Activated naive CD4-positive, alpha-beta T cell treated with anti-CD3 and anti-CD28 coated beads, Interleukin-2, amount 10 ng/mL, durations not matched to agents 7 days and 5 days (primary cell): ENCODE measurements at regions not wholly inside any gene's neighbourhood (a gene's known extent, or its start where the extent isn't known, plus 50 kb on each side); places are given as distances from the start of the nearest gene placed in this dataset.
"Not testable (repeated sequence)": the region's sequence is repeated elsewhere in the genome, so short reads cannot be mapped to it uniquely, and the experiment has no call there.

Experiments used
- CTCF ChIA-PET: fragments of 350-600 bp; sonication (Branson Sonifier 250); formaldehyde crosslinking; loops from one replicate; lab custom pipeline; 2021; ENCODE audit warnings: antibody characterized with exemption; lab: Charles Lee
- DNase-seq: peaks from one replicate; pipeline ENCODE4 v3.0.0-alpha.2; 2020
- H3K27ac Mint-ChIP-seq: one replicate; pipeline ENCODE4 v1.8.0; 2021; ENCODE audit warnings: mild to moderate bottlenecking, moderate library complexity, mixed read lengths
- H3K27me3 Mint-ChIP-seq: one replicate; pipeline ENCODE4 v1.8.0; 2021; ENCODE audit warnings: mild to moderate bottlenecking, mixed read lengths
- H3K36me3 Mint-ChIP-seq: one replicate; pipeline ENCODE4 v1.8.0; 2021; ENCODE audit warnings: mixed read lengths
- H3K4me1 Mint-ChIP-seq: one replicate; pipeline ENCODE4 v1.8.0; 2021; ENCODE audit warnings: mixed read lengths
- H3K4me3 Mint-ChIP-seq: one replicate; pipeline ENCODE4 v1.8.0; 2021; ENCODE audit warnings: mild to moderate bottlenecking, moderate library complexity, mixed read lengths
- H3K9me3 Mint-ChIP-seq: one replicate; pipeline ENCODE4 v1.8.0; 2021; ENCODE audit warnings: mixed read lengths

GRCh38 chr1:81738875-81739274, 61.9 kb upstream of the ADGRL2 start:
- no peaks in the 10 kb centered on the region for H3K4me1 Mint-ChIP-seq
- no peak overlapping the region for H3K27ac Mint-ChIP-seq
- no peaks in the 10 kb centered on the region for H3K36me3 Mint-ChIP-seq
- H3K27me3 Mint-ChIP-seq, result no peaks in the 10 kb centered on the region
- CTCF ChIA-PET, result no interaction called here
- no peak overlapping the region for H3K4me3 Mint-ChIP-seq
- DNase-seq, result no peak
- no peaks in the 10 kb centered on the region for H3K9me3 Mint-ChIP-seq

DNA sequence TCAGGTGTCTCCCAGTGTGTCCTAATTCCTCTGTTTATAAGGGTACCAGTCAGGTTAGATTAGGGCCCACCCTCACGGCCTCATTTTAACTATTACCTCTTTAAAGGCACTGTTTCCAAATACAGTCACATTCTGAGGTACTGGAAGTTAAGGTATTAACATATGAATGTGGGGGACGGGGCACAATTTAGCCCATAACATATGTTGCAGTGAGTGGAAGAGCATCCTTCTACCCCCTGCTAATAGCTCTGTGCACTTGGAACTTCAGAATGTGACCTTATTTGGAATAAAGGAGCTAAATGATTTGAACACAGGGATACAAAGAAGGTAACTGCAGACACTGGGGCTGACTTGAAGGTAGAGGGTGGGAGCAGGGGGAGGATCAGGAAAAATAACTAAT, 67.3 kb upstream of the ADGRL2 start:
- CTCF ChIA-PET, result no interaction called here
- no peak for DNase-seq
- H3K36me3 Mint-ChIP-seq, result no peaks in the 10 kb centered on the region
- H3K27ac Mint-ChIP-seq, result no peak overlapping the region
- H3K4me3 Mint-ChIP-seq, result no peak overlapping the region
- no peaks in the 10 kb centered on the region for H3K4me1 Mint-ChIP-seq
- H3K9me3 Mint-ChIP-seq, result no peaks in the 10 kb centered on the region
- H3K27me3 Mint-ChIP-seq, result no peaks in the 10 kb centered on the region

DNA sequence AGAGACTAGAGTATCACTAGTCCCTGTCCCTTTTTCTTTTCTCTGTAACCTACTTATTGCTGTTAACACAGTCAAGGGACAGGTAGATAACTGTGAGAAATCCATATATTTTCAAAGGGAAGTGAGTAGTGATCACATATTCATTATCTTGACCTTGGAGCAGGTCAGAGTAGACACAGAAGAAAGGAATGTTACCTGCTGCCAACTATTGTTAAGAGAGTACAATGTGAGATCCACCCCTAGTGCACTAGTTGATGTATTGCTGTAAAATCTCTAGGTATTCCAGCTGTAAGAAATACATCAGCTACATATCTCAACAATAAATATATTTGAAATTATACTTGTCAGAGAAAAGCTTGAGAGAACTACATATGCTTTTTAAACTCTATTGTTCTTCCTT, 68.7 kb upstream of the ADGRL2 start:
- CTCF ChIA-PET, result no interaction called here
- no peaks in the 10 kb centered on the region for H3K9me3 Mint-ChIP-seq
- H3K27me3 Mint-ChIP-seq, result no peaks in the 10 kb centered on the region
- no peak for DNase-seq
- no peak overlapping the region for H3K27ac Mint-ChIP-seq
- H3K4me3 Mint-ChIP-seq, result no peak overlapping the region
- no peaks in the 10 kb centered on the region for H3K36me3 Mint-ChIP-seq
- H3K4me1 Mint-ChIP-seq, result no peaks in the 10 kb centered on the region

DNA sequence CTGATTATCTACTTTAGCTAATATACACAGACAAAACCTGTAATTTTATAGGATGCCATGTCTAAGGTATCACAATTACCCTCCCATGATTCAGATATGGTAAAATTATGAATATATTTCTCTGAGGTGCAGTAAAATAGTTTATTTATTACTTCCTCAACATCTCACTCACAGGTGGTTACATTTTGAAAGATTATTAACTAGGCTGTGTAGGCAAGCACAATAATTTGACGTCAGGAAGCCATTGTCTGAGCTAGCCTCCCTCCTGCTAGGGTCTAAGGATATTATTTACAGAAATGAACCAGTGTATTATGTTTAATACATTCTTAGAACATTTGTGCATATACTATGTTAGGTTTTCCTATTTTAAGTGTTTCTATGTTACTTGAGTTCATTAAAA, 69.9 kb upstream of the ADGRL2 start:
- H3K27ac Mint-ChIP-seq, result no peak overlapping the region
- H3K27me3 Mint-ChIP-seq, result no peaks in the 10 kb centered on the region
- H3K36me3 Mint-ChIP-seq, result no peaks in the 10 kb centered on the region
- CTCF ChIA-PET, result no interaction called here
- H3K9me3 Mint-ChIP-seq, result no peaks in the 10 kb centered on the region
- DNase-seq, result no peak
- no peaks in the 10 kb centered on the region for H3K4me1 Mint-ChIP-seq
- no peak overlapping the region for H3K4me3 Mint-ChIP-seq

- H3K4me1 Mint-ChIP-seq, H3K9me3 Mint-ChIP-seq, H3K27me3 Mint-ChIP-seq, H3K27ac Mint-ChIP-seq, CTCF ChIA-PET, H3K4me3 Mint-ChIP-seq, H3K36me3 Mint-ChIP-seq, DNase-seq: not testable (repeated sequence)
Measured at GRCh38 chr1:81730299-81730698, 70.4 kb upstream of the ADGRL2 start.

- no peaks in the 10 kb centered on the region for H3K36me3 Mint-ChIP-seq
- no peaks in the 10 kb centered on the region for H3K9me3 Mint-ChIP-seq
- H3K27ac Mint-ChIP-seq, result no peak overlapping the region
- no peaks in the 10 kb centered on the region for H3K4me1 Mint-ChIP-seq
- no peak for DNase-seq
- H3K4me3 Mint-ChIP-seq, result no peak overlapping the region
- CTCF ChIA-PET, result no interaction called here
- no peaks in the 10 kb centered on the region for H3K27me3 Mint-ChIP-seq
Measured at GRCh38 chr1:81729818-81730217, 70.9 kb upstream of the ADGRL2 start.

- H3K27ac Mint-ChIP-seq, result no peak overlapping the region
- no peak for DNase-seq
- CTCF ChIA-PET, result no interaction called here
Measured at GRCh38 chr1:81729239-81729638, 71.5 kb upstream of the ADGRL2 start.

DNA sequence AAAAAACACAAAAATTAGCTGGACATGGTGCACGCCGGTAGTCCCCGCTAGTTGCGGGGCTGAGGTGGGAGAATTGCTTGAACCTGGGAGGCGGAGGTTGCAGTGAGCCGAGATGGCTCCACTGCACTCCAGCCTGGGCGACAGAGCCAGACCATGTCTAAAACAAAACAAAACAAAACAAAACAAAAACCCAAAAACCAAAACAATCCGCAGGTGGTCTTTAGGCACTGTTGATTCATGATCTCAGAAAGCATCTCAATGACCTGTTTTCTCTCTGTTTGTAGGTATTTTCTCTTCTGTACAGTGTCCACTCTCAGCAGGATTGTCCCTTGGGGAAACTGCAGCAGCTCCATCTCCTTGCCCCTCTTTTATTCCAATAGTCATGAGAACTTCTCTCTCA, 74.9 kb upstream of the ADGRL2 start:
- CTCF ChIA-PET, result no interaction called here
- Mint-ChIP-seq H3K27ac (no peak overlapping the region), H3K4me3 (no peak overlapping the region)

More at GRCh38 chr1:81729239-81729638, 71.5 kb upstream of the ADGRL2 start:
- H3K36me3 Mint-ChIP-seq, result no peaks in the 10 kb centered on the region
- H3K4me3 Mint-ChIP-seq, result no peak overlapping the region
- no peaks in the 10 kb centered on the region for H3K9me3 Mint-ChIP-seq
- no peaks in the 10 kb centered on the region for H3K27me3 Mint-ChIP-seq
- no peaks in the 10 kb centered on the region for H3K4me1 Mint-ChIP-seq

DNA sequence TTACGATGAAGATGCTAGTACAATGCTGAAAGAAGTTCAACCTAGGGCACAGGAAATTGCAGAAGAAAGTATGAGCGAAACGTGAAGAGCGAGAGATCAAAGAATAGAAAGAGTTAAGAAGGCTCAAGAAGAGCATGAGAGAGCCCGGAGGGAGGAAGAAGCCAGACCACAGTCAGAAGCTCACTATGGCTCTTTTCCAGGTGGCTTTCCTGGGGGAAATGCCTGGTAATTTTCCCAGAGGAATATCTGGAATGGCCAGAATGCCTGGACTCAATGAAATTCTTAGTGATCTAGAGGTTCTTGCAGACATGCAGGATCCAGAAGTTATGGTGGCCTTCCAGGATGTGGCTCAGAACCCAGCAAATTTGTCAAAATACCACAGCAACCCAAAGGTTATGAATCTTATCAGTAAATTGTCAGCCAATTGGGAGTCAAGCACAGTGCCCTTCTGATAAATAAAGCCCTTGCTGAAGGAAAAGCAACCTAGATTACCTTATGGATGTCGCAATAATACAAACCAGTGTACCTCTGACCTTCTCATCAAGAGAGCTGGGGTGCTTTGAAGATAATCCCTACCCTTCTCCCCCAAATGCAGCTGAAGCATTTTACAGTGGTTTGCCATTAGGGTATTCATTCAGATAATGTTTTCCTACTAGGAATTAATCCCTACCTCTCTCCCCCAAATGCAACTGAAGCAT, 78.0 kb upstream of the ADGRL2 start:
- CTCF ChIA-PET, H3K4me3 Mint-ChIP-seq, H3K27ac Mint-ChIP-seq, H3K36me3 Mint-ChIP-seq, DNase-seq, H3K4me1 Mint-ChIP-seq, H3K9me3 Mint-ChIP-seq, H3K27me3 Mint-ChIP-seq: not testable (repeated sequence)

More for the DNA sequence above, 74.9 kb upstream of the ADGRL2 start:
- Mint-ChIP-seq H3K36me3 (no peaks in the 10 kb centered on the region), H3K9me3 (peaks cover 2% of the 10 kb centered on the region), H3K4me1 (no peaks in the 10 kb centered on the region), H3K27me3 (no peaks in the 10 kb centered on the region)
- no peak for DNase-seq

DNA sequence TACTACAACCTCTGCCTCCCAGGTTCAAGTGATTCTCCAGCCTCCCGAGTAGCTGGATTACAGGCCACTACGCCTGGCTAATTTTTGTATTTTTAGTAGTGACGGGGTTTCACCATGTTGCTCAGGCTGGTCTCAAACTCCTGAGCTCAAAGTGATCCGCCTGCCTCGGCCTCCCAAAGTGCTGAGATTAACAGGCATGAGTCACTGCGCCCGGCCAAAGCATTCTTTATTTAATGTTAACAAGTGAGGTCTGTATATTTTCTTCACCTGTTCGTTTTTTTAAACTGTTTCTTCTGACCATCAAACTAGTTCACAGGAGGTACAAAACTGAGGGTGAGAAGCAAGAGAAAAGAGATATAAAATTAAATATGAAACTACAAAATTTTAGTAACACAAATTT, 80.5 kb upstream of the ADGRL2 start:
- H3K27ac Mint-ChIP-seq, CTCF ChIA-PET, H3K27me3 Mint-ChIP-seq, H3K36me3 Mint-ChIP-seq, H3K9me3 Mint-ChIP-seq, H3K4me3 Mint-ChIP-seq, H3K4me1 Mint-ChIP-seq, DNase-seq: not testable (repeated sequence)

DNA sequence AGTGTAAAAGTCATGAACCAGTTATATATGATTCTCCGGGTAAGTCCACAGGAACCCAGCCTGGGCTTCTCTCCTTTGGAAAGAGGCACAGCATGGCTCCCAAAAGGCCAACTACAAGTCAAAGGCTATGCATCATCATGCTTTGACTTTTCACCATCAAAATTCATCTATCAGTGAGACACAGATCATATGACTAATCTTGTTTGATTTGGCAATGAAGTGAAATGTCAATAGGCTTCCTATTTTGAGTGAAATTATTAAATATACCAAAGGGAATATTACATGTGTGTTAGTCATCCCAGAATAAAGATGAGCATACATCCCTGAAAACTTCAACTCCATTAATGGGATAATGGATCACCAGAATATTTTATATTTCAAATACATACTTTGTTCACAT, 83.5 kb upstream of the ADGRL2 start:
- no peak for DNase-seq
- H3K27ac Mint-ChIP-seq, result no peak overlapping the region
- H3K36me3 Mint-ChIP-seq, result no peaks in the 10 kb centered on the region
- H3K4me1 Mint-ChIP-seq, result no peaks in the 10 kb centered on the region
- no peaks in the 10 kb centered on the region for H3K9me3 Mint-ChIP-seq
- no peaks in the 10 kb centered on the region for H3K27me3 Mint-ChIP-seq
- no peak overlapping the region for H3K4me3 Mint-ChIP-seq
- CTCF ChIA-PET, result no interaction called here

DNA sequence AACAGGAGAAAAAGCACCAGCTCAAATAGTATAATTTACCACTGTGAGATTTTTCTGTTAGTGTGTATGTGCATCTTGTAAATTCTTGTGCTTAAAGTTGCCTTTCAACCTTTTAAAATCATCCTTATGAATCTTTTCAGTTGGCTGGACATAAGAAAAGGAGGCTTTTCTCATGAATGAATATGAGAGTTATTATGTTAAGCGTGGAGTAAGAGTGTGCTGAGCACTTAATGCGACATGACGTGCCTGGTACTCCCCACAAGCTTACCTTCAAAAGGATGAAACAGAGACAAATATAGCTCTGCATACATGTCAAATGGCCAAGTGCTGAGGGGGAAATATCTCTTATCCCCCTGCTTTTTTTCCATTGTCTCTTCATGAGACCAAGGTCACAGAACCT, 85.3 kb upstream of the ADGRL2 start:
- Mint-ChIP-seq H3K9me3 (no peaks in the 10 kb centered on the region), H3K4me3 (no peak overlapping the region), H3K4me1 (no peaks in the 10 kb centered on the region), H3K27ac (no peak overlapping the region), H3K27me3 (no peaks in the 10 kb centered on the region), H3K36me3 (no peaks in the 10 kb centered on the region)
- CTCF ChIA-PET, result no interaction called here
- DNase-seq, result no peak

GRCh38 chr1:81714636-81715035, 86.1 kb upstream of the ADGRL2 start:
- Mint-ChIP-seq H3K27me3 (no peaks in the 10 kb centered on the region), H3K4me1 (no peaks in the 10 kb centered on the region), H3K9me3 (no peaks in the 10 kb centered on the region), H3K4me3 (no peak overlapping the region), H3K27ac (no peak overlapping the region), H3K36me3 (no peaks in the 10 kb centered on the region)
- no peak for DNase-seq
- CTCF ChIA-PET, result no interaction called here

DNA sequence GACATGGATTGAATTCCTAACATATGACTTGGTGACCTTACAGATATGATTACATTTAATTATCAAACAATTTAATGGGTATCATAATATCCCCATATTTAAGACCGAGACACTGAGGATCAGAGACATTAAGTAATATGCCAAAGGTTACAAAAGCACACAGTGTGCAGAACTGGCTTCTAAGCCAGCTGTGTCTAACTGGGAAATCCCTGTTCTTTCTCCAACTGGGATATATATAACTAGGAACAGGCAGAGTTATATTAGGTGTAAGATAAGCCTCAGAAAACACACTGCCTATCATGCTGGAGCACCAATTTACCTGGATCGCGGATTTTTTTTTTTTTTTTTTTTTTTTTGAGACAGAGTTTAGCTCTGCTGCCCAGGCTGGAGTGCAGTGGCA, 88.3 kb upstream of the ADGRL2 start:
- H3K9me3 Mint-ChIP-seq, result no peaks in the 10 kb centered on the region
- no peaks in the 10 kb centered on the region for H3K27me3 Mint-ChIP-seq
- H3K4me3 Mint-ChIP-seq, result no peak overlapping the region
- no peaks in the 10 kb centered on the region for H3K36me3 Mint-ChIP-seq
- H3K27ac Mint-ChIP-seq, result no peak overlapping the region
- DNase-seq, result no peak
- CTCF ChIA-PET, result no interaction called here
- H3K4me1 Mint-ChIP-seq, result no peaks in the 10 kb centered on the region

DNA sequence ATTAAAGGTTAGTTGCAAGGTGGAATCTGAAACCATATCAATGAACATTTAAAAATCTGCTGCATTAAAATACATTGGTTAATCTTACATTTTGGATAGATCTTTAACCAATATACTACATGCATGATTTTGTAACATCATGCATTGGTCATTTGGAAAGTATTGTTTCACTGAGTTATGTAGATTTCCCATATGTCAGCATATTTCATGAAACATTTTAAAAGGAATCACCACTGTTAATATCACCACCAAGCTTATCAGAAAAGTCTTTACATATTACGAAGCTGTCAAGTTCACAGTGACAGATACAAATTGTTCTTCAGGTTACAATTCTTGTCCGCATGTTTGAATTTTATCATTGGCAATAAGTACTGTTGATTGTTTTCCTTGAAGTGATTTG, 89.9 kb upstream of the ADGRL2 start:
- Mint-ChIP-seq H3K9me3 (no peaks in the 10 kb centered on the region), H3K27me3 (no peaks in the 10 kb centered on the region), H3K4me3 (no peak overlapping the region), H3K36me3 (no peaks in the 10 kb centered on the region), H3K27ac (no peak overlapping the region), H3K4me1 (no peaks in the 10 kb centered on the region)
- CTCF ChIA-PET, result no interaction called here
- no peak for DNase-seq

DNA sequence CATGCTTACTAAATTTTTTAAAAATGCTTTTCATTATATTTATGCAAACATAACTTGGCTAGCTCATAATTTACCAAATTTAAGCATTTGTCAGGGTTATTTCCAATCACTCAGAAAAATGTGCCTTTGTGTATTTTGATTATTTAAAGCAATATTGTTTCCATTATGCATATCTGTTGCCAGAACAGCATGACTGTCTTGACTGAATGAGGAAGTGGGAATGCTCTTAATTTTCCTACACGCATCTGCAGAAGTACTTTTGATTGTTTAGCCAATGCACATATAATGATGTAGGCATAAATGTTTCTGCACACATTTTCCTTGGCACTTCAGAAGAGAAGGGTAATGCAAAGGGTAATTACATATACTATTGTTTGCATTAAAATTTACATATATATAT, 92.5 kb upstream of the ADGRL2 start:
- Mint-ChIP-seq H3K4me1 (no peaks in the 10 kb centered on the region), H3K27me3 (no peaks in the 10 kb centered on the region), H3K4me3 (no peak overlapping the region), H3K9me3 (no peaks in the 10 kb centered on the region), H3K27ac (no peak overlapping the region), H3K36me3 (no peaks in the 10 kb centered on the region)
- CTCF ChIA-PET, result no interaction called here
- no peak for DNase-seq
